ENCODE measurements at regions not wholly inside any gene's neighbourhood (a gene's known extent, or its start where the extent isn't known, plus 50 kb on each side); places are given as distances from the start of the nearest gene placed in this dataset.

GRCh38 chr18:24940416-24940815 is 411.6 kb downstream of the ZNF521 start:
- no peak overlapping the region for H3K4me3 ChIP-seq
- no peaks in the 10 kb centered on the region for H3K27me3 ChIP-seq
- no peaks in the 10 kb centered on the region for H3K36me3 ChIP-seq
- TF ChIP-seq EP300 (IDR thresholded peaks at IDR 0.05) (no peak), POLR2AphosphoS5 (IDR thresholded peaks at IDR 0.05) (no peak), POLR2A (IDR thresholded peaks at IDR 0.05) (no peak), CTCF (IDR thresholded peaks at IDR 0.05) (no peak)
- no peaks in the 10 kb centered on the region for H3K9me3 ChIP-seq
- whole genome bisulfite sequencing, result 92% methylated on average over 6 of the region's 6 CpGs
- no peak for DNase-seq (ENCODE audit: low spot score in 2 of 2)
- no peak overlapping the region for H3K27ac ChIP-seq
- H3K4me1 ChIP-seq, result no peaks in the 10 kb centered on the region

DNA sequence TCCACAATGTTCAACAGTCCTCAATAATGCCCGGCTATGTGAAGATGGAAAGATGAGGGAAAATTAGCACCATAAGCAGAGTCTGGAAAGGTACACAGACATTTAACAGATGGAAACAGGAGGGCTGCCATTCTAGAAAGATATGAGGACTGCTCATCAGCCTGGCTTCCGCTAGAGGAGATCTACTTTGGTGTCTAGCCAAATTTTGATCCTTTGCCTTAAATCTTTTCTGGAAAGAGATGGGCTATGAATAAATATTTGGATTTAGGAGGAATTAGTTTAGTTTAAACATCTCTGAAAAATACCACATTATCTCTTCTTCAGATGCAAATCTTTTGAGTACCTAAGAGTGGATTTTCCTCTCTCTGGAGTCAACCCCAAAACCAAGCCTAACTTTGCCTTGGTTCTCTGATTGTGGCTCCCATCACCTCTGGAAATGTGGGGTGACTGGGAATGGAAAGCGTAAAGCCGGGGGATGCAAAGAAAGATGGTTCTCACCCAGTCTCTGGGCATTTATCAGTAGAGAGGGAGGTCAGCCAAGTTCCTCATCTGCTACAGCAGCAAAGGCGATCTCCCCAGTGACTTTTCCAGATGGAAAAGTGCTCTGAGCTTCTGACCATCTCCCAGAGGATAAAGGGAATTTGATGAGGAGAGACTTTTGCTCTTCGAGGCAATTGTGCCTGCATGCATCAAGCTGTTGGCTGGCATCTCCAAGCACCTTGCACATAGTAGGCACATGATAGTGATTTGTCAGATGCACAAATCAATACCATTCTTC is 410.6 kb downstream of the ZNF521 start:
- no peaks in the 10 kb centered on the region for H3K36me3 ChIP-seq
- TF ChIP-seq EP300 (IDR thresholded peaks at IDR 0.05), result no peak
- TF ChIP-seq POLR2A (IDR thresholded peaks at IDR 0.05), result no peak
- no peak for TF ChIP-seq POLR2AphosphoS5 (IDR thresholded peaks at IDR 0.05)
- TF ChIP-seq CTCF (IDR thresholded peaks at IDR 0.05), result no peak
- H3K27ac ChIP-seq, result no peak overlapping the region
- DNase-seq (ENCODE audit: low spot score in 2 of 2), result no peak
- H3K4me3 ChIP-seq, result no peak overlapping the region
- no peaks in the 10 kb centered on the region for H3K4me1 ChIP-seq
- WGBS, result 83% methylated on average over 6 of the region's 6 CpGs
- H3K9me3 ChIP-seq, result no peaks in the 10 kb centered on the region
- H3K27me3 ChIP-seq, result no peaks in the 10 kb centered on the region

DNA sequence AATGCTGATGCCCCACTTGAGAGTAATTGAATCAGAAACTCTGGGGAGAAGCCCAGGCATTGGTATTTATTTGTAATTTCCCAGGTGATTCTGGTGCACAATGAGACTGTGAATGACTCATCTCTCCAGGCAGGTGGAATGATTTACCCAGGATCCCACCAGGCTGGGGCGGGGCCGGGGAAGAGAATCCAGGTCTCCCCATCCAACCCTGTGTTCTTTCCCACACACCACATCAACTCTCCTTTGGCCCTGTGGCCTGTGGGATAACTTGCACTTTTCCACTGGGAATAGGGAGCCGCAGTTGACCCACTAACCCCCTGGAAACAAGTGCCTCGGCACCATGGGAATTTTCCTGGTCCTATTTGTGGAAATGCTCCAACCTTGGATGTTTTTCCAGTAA is 409.8 kb downstream of the ZNF521 start:
- no peak for TF ChIP-seq POLR2A (IDR thresholded peaks at IDR 0.05)
- TF ChIP-seq CTCF (IDR thresholded peaks at IDR 0.05), result no peak
- no peak for TF ChIP-seq POLR2AphosphoS5 (IDR thresholded peaks at IDR 0.05)
- no peak for TF ChIP-seq EP300 (IDR thresholded peaks at IDR 0.05)
- Histone ChIP-seq H3K9me3 (no peaks in the 10 kb centered on the region), H3K4me1 (no peaks in the 10 kb centered on the region), H3K36me3 (no peaks in the 10 kb centered on the region), H3K4me3 (no peak overlapping the region), H3K27me3 (no peaks in the 10 kb centered on the region), H3K27ac (no peak overlapping the region)
- DNase-seq (ENCODE audit: low spot score in 2 of 2), result no peak
- 80% methylated on average over 4 of the region's 4 CpGs for WGBS

- TF ChIP-seq POLR2AphosphoS5 (IDR thresholded peaks at IDR 0.05), result no peak
- TF ChIP-seq EP300 (IDR thresholded peaks at IDR 0.05), result no peak
- no peak for TF ChIP-seq CTCF (IDR thresholded peaks at IDR 0.05)
- TF ChIP-seq POLR2A (IDR thresholded peaks at IDR 0.05), result no peak
- H3K27me3 ChIP-seq, result no peaks in the 10 kb centered on the region
Measured at GRCh38 chr18:24947521-24948305, 404.3 kb downstream of the ZNF521 start.

GRCh38 chr18:24949908-24950307 is 402.1 kb downstream of the ZNF521 start:
- Histone ChIP-seq H3K9me3 (no peaks in the 10 kb centered on the region), H3K4me1 (no peaks in the 10 kb centered on the region), H3K27me3 (no peaks in the 10 kb centered on the region), H3K27ac (no peak overlapping the region), H3K36me3 (no peaks in the 10 kb centered on the region), H3K4me3 (no peak overlapping the region)
- no peak for DNase-seq (ENCODE audit: low spot score in 2 of 2)
- no peak for TF ChIP-seq CTCF (IDR thresholded peaks at IDR 0.05)
- TF ChIP-seq EP300 (IDR thresholded peaks at IDR 0.05), result no peak
- no peak for TF ChIP-seq POLR2AphosphoS5 (IDR thresholded peaks at IDR 0.05)
- no peak for TF ChIP-seq POLR2A (IDR thresholded peaks at IDR 0.05)
- WGBS, result 85% methylated on average over 5 of the region's 5 CpGs

More at GRCh38 chr18:24947521-24948305, 404.3 kb downstream of the ZNF521 start:
- no peak overlapping the region for H3K4me3 ChIP-seq
- no peak for DNase-seq (ENCODE audit: low spot score in 2 of 2)
- no peaks in the 10 kb centered on the region for H3K4me1 ChIP-seq
- H3K9me3 ChIP-seq, result no peaks in the 10 kb centered on the region
- H3K36me3 ChIP-seq, result no peaks in the 10 kb centered on the region
- no peak overlapping the region for H3K27ac ChIP-seq
- 61% methylated on average over 8 of the region's 8 CpGs for WGBS

Measured in suprapubic skin (tissue), 4 donors.